ENCODE measurements at regions not wholly inside any gene's neighbourhood (a gene's known extent, or its start where the extent isn't known, plus 50 kb on each side); places are given as distances from the start of the nearest gene placed in this dataset.

DNA sequence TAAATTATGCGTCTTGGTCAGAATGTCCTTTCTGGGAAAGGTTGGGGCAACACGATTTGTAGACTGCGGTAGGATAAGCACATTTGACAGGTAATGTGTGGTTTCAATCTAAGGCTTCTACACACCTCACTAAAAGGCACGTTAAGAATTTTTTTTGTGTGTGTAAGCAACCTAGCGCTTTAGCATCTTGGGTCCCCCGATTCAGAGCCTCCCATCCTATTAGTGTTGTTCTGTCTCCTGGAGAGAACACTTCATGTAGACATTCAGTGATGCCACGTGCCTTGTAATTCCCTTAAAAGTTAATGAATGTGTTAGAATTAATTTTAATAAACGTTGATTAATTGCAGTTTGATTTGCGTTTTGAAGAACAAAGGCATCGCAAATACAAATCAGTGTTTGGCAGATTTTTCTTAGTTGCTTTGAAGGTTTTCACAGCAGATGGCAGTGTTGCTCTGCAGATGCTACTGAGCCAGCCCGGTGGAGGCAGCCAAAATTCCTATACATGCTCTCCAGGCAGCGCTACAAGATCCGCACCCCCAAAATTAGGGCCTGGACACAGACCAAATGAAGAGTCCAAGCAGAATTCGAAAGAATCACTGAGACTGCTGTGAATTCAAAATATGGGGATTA is 63.5 kb downstream of the OTOL1 start:
- POLR2A ChIA-PET: no interaction called here
- no peak for DNase-seq (ENCODE audit: extremely low spot score)
- TF ChIP-seq, protein P1, sequence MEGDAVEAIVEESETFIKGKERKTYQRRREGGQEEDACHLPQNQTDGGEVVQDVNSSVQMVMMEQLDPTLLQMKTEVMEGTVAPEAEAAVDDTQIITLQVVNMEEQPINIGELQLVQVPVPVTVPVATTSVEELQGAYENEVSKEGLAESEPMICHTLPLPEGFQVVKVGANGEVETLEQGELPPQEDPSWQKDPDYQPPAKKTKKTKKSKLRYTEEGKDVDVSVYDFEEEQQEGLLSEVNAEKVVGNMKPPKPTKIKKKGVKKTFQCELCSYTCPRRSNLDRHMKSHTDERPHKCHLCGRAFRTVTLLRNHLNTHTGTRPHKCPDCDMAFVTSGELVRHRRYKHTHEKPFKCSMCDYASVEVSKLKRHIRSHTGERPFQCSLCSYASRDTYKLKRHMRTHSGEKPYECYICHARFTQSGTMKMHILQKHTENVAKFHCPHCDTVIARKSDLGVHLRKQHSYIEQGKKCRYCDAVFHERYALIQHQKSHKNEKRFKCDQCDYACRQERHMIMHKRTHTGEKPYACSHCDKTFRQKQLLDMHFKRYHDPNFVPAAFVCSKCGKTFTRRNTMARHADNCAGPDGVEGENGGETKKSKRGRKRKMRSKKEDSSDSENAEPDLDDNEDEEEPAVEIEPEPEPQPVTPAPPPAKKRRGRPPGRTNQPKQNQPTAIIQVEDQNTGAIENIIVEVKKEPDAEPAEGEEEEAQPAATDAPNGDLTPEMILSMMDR (IDR thresholded peaks at IDR 0.05; ENCODE audit: control extremely low read depth, extremely low read depth, low read depth, missing control alignments): peak; percentile 23
- CTCF ChIA-PET: no interaction called here

DNA sequence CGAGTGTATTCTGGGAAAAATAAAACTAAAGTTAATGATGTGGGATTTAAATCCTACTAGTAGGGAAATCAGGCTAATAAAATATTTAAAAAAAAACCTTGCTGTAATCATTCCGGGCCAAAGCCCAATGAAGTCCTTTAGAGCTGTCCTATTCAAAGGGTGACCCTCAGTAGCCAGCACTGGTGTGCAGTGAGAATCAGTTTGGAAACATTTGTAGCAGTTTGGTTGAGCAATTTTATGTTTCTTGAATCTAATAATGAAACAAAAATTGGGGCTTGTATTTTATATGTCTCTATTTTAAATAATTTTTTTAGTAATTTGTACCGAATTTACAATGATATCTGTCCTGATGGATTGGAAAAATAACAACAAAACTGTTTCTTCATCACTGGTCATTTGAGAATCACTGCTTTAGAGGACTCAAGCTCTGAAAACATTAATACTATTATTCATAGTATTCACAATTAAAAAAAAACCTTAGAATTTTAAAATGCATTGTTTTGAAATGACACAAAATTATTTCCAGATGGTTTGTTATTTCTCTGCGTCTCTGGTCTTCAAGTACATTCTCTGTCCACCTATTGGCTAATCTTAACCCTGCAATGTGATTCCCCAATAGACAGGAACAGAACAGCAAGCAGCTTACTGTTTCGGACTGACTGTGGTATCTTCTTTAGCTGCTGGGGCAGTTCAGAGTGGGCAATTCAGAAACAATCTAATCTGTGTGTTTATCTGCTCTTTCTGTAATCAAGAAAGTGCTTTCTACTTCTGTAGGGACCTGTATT is 71.2 kb downstream of the OTOL1 start:
- DNase-seq (ENCODE audit: extremely low spot score): no peak
- POLR2A ChIA-PET: no interaction called here
- CTCF ChIA-PET: interaction anchor here (1.1 kb wide), 1 partner anchor 14 kb away, joined by 3 read pairs; no protein-coding TSS in a partner anchor
- TF ChIP-seq, protein P1 (IDR thresholded peaks at IDR 0.05; ENCODE audit: control extremely low read depth, extremely low read depth, low read depth, missing control alignments): no peak

DNA sequence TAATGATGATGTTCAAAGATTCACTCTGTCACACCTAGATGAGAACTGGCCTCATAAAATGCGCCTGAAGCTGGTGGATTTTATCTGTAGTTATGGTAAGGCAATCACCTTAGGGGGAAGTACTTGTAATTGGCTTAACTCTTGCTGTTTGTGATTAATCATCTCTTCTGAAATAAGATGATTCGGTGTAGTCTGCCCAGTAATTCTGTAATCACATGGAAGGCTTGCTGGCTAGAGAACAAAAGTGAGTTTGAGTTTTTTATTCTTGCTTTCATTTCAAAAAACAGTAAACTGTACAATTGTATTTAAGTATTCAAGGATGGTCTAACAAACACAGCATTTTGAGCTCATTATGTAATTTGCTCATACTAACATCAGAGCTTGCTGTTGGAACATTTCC is 72.1 kb downstream of the OTOL1 start:
- TF ChIP-seq, protein P1 (IDR thresholded peaks at IDR 0.05; ENCODE audit: control extremely low read depth, extremely low read depth, low read depth, missing control alignments): no peak
- ChIA-PET POLR2A (no interaction called here), CTCF (interaction anchor here (1.1 kb wide), 1 partner anchor 12 kb away, joined by 3 read pairs; no protein-coding TSS in a partner anchor)
- DNase-seq (ENCODE audit: extremely low spot score): no peak

DNA sequence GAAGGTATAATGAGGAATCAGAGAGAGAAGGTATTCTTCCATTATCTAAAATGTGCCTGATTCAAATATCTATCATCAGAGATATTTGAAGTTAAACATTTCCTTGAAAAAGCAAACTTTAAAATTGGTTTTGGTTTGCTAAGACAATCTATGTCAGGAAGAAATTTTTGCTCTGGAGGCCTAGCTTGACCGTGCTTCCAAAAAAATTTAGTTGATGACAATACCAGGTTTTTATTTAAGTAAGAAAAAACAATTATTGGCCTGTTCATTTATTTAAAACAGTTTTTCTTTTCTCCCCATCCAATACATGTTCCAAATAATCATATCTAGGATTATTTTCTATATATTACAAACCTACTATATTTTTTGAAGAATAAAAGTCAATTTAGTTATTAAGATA is 75.3 kb downstream of the OTOL1 start:
- DNase-seq (ENCODE audit: extremely low spot score): no peak
- TF ChIP-seq, protein P1 (IDR thresholded peaks at IDR 0.05; ENCODE audit: control extremely low read depth, extremely low read depth, low read depth, missing control alignments): no peak
- ChIA-PET POLR2A (no interaction called here), CTCF (interaction anchor here (1.4 kb wide), 1 partner anchor 12 kb away, joined by 3 read pairs; no protein-coding TSS in a partner anchor)

DNA sequence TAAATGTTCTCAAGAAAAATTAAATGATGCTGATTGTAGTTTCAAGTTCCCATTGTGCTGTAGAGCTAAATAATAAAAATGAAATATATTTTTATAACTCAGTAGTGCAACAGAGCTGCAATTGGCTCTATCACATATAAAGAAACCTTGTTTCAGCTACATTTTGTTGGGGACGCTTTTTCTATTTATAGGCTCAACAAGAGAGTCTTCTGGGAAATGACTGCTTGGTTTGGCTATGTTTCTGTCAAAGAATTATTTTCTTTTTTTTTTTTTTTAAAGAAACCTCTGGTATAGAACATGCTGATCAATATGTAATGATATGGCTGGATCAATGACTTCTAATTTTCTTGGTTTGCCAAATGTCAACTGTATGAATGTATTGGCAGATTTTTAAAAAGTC is 76.5 kb downstream of the OTOL1 start:
- CTCF ChIA-PET: interaction anchor here (1.4 kb wide), 1 partner anchor 11 kb away, joined by 3 read pairs; no protein-coding TSS in a partner anchor
- TF ChIP-seq, protein P1 (IDR thresholded peaks at IDR 0.05; ENCODE audit: control extremely low read depth, extremely low read depth, low read depth, missing control alignments): no peak
- POLR2A ChIA-PET: no interaction called here
- no peak for DNase-seq (ENCODE audit: extremely low spot score)

DNA sequence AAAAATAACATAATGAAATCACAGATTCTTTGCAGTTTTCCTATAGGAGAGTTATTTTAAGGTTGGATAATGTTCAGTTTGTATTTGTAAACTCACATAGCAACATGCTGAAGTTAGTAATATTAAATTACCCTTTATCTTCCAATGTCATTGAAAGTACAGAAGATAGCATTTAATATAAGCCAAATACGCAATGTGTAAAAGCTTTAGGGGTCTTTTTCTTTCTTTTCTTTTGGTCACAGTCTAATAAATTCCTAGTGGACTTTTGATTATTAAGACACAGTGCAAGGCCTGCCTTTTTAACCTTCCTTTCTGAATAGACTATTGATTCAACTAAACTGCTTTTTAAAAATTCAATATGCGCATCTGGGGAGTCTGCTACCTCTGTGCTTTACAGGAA is 79.3 kb downstream of the OTOL1 start:
- ChIA-PET CTCF (no interaction called here), POLR2A (no interaction called here)
- DNase-seq (ENCODE audit: extremely low spot score): no peak
- TF ChIP-seq, protein P1 (IDR thresholded peaks at IDR 0.05; ENCODE audit: control extremely low read depth, extremely low read depth, low read depth, missing control alignments): no peak
